NCI-H446 (cell line): ENCODE measurements at regions not wholly inside any gene's neighbourhood (a gene's known extent, or its start where the extent isn't known, plus 50 kb on each side); places are given as distances from the start of the nearest gene placed in this dataset.

Experiments used
- DNase-seq, 2 experiments: peaks; one replicate each; lab custom pipeline; 2025; lab: John Stamatoyannopoulos, UW

GRCh38 chr10:10310498-10310897 is 707.2 kb upstream of the CELF2 start:
- DNase-seq, result no peak

GRCh38 chr10:10311966-10312365 is 705.7 kb upstream of the CELF2 start:
- no peak for DNase-seq

DNA sequence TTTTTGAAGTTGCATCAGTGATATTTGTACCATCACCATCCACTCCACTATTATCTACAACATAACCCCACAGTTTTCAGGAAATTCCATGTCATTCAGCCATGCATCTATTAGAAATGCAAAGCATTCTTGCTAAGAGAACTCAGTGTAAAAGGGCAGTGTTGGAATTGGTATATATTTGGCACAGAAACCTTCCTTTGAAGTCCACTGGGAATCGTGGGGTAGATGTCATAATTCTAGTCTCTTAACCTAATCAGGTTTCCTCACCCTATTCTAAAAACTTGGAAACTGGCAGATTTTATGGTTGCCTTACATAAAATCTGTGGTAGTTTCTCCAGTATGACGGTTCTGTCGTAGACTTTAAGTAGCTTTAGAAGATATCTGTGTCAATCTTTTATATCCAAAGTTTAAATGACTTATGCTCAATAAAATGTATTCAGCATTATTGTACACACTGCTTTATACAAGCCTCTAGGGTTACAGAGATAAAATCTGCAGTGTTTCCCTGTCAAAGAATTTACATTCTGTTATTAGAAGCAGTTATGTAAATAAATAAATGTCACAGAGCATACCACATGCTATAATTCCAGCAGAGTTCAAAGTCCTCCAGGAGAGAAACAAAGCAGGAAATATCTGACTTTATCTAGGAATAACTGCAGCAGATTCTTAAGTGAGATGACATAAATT is 704.4 kb upstream of the CELF2 start:
- no peak for DNase-seq

GRCh38 chr10:10314626-10315025 is 703.0 kb upstream of the CELF2 start:
- no peak for DNase-seq

DNA sequence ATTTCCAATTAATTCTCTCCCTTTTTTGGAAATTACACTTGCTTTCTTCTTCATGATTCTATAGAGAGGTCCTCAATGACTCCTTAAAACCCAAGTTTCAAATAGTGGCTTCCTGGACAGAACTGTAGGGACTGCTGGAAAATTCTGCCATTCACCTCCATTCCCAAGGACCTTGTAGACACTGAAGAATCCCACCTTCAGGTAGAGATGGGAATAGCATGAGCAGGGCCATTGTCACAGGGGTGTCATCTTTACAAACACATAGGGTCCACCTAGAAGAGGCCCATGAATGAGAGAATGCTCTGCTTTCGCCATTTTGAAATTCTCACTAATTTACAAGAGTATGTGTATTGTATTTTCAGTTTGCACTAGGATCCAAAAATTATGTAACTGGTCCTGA is 701.7 kb upstream of the CELF2 start:
- DNase-seq, result no peak

- no peak for DNase-seq
Measured at GRCh38 chr10:10317151-10317550, 700.5 kb upstream of the CELF2 start.

GRCh38 chr10:10318856-10319255 is 698.8 kb upstream of the CELF2 start:
- no peak for DNase-seq

DNA sequence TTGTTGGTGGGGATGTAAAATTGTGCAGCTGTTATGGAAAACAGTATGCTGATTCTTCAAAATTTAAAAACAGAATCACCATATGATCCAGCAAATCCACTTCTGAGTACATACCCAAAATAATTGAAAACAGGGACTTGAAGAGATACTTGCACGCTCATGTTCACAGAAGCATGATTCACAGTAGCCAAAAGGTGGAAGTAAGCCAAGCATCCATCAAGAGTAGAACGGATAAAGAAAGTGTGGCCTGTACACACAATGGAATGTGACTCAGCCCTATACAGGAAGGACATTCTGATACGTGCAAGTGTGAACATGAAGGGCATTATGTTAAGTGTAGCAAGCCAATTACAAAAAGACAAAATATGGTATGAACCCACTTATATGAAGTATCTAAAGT is 696.7 kb upstream of the CELF2 start:
- peak in 1 of 2 experiments; percentile 19 for DNase-seq

GRCh38 chr10:10326116-10326515 is 691.6 kb upstream of the CELF2 start:
- no peak for DNase-seq

- no peak for DNase-seq
Measured at GRCh38 chr10:10327934-10328333, 689.7 kb upstream of the CELF2 start.

- no peak for DNase-seq
Measured at GRCh38 chr10:10330418-10330817, 687.3 kb upstream of the CELF2 start.

- DNase-seq, result no peak
Measured at GRCh38 chr10:10332786-10333185, 684.9 kb upstream of the CELF2 start.

GRCh38 chr10:10333622-10334021 is 684.0 kb upstream of the CELF2 start:
- no peak for DNase-seq

DNA sequence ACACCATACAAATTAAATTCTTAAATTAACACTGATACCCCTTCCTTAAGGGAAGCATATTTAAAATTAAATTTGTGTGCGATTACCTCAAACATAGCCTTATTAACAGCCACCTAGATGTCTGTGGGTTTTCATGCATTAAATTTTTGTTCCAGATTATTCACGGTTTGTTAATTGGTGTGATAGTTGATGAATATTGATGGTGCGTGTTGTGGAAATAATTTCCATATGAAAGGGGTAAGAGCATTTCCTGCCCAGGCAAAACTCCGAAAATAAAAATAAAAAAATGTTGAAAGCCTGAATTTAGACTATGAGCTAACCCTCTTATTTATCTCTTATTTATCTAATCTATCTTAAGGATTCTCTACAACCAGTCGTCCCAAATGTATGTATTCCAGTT is 679.3 kb upstream of the CELF2 start:
- no peak for DNase-seq

- no peak for DNase-seq
Measured at GRCh38 chr10:10346390-10347150, 671.1 kb upstream of the CELF2 start.

GRCh38 chr10:10350050-10350449 is 667.6 kb upstream of the CELF2 start:
- DNase-seq, result no peak

GRCh38 chr10:10351451-10351850 is 666.2 kb upstream of the CELF2 start:
- DNase-seq, result no peak

DNA sequence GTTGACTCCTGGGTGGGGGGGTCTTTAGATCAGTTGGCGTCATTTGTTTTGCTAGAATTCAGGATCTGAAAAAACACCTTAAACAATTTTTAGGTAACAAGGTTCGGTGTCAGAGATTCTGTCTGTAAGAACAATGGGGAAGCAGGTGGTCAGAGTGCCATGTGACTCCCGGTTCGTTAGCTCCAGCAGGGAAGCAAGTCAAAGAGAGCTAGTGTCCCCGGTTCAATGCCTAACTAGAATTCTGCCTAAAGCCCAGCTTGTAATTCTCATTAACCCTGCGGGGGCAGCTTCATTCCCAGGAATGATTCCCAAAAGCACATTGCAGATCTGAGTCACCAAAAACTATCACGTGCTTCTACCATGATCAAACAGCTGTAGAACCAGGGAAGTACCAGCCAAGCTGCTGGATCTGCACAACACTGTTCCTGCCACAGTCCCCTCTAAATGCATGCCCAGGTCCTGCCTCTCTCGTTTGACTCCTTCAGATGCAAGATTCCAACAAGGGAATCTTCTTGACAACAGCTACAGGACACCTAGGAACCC is 664.3 kb upstream of the CELF2 start:
- DNase-seq, result peak in 1 of 2 experiments; percentile 7

DNA sequence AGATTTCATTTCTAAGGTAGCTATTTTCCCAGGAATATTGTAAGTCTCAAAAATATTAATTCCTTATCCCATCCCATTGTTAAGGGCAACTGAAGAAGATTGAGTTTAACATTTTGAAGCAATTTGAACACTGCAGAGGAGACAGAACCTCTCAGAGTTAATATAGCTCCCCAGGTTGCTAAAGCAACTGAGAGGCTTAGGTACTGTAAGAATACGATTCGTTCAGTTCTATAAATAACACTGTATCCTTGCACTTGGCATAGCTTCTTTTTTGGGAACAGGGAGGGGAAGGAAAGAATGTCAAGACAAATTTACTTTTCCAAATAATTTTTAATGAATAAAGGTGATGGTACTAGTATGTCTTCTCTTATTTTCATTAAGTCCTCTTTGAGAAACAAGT is 658.4 kb upstream of the CELF2 start:
- no peak for DNase-seq

GRCh38 chr10:10361301-10361885 is 656.3 kb upstream of the CELF2 start:
- no peak for DNase-seq

DNA sequence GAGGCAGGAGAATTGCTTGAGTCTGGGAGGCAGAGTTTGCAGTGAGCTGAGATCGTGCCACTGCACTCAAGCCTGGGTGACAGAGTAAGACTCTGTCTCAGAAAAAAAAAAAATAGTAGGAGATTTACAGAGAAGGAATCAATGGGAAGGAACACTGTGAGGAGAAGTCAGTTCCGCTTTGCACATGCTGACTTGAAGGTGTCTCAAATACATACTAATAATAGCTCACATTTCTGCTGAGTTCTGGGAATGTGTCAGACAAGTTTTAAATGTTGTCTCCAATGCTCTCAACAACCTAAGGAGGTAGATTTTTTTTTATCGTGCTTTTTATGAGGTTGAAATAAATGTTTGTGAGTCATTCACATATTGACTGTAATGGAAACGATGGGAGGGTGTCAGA is 654.9 kb upstream of the CELF2 start:
- no peak for DNase-seq

DNA sequence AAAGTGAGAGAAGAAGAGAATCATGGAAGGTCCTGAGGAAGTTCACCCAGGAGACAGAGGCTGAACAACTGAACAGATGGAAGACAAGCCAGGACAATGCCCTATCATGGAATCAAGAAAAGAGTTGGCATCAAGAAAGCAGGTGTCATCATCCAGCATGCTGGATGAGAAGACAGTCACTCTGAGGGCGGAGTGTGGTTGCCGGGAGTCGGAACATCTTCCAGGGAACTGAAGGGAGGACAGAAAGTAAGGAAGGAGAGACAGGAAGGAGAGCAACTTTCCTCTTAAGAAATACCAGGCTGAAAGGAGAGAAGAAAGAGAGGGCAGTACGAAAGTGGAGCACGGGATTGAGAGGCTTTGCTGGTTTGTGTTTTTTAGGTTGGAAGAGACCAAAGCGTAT is 654.5 kb upstream of the CELF2 start:
- DNase-seq, result no peak

DNA sequence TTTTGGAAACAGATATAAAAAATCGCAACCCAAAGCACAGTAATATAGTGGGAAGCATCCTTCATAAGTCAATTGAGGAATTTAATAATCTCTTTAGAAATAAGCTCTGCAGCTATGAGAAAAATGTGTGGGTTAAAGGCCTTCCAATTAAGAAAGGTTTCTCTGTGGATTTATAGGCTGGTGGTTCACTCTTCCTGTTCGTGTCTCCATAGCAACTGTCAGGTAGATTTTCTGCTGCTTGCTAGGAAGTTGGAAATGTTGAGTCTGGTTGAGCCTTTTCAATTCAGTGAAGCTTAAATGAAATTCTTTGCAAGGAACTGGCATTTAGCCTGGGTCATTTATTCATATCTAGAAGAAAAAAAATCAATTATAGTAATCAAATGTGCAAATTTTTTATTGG is 652.8 kb upstream of the CELF2 start:
- no peak for DNase-seq
